ENCODE measurements at regions not wholly inside any gene's neighbourhood (a gene's known extent, or its start where the extent isn't known, plus 50 kb on each side); places are given as distances from the start of the nearest gene placed in this dataset.
"Not testable (repeated sequence)": the region's sequence is repeated elsewhere in the genome, so short reads cannot be mapped to it uniquely, and the experiment has no call there.

- no peak for DNase-seq (ENCODE audit: low read depth in 3 of 3)
Measured at GRCh38 chr22:44650806-44651205, 51.2 kb upstream of the PRR5 start.

DNA sequence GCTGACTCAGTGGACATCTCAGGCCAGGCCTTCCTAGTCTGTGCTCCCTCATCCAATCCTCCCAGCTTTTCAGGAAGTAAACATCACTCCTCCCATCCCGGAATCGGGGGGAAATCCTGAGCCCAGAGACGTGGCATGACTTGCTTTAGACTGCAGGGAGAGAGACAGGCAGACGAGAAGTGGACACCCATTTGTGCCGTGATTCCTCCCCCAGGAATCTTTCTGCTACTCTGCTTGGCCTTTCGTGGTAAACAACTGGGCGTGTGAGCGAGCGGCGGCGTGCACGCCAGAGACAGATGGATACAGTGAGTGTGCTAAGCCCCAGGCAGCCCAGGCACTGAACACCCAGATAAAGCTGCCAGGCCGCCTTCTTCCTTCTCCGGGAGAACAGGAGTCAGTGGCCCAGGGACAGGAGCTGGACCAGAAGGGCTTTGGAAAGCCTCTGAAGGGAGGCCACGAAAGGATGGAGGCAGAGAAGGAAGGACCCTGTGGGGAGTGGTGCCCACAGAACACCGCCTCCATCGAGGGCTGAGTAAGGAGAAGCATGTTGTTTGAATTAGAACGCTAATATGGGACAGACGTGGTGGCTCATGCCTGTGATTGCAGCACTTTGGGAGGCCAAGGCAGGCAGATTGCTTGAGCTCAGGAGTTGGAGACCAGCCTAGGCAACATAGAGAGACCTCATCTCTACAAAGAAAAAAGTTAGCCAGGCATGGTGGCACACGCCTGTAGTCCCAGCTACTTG is 53.0 kb upstream of the PRR5 start:
- no peak for DNase-seq (ENCODE audit: low read depth in 3 of 3)

DNA sequence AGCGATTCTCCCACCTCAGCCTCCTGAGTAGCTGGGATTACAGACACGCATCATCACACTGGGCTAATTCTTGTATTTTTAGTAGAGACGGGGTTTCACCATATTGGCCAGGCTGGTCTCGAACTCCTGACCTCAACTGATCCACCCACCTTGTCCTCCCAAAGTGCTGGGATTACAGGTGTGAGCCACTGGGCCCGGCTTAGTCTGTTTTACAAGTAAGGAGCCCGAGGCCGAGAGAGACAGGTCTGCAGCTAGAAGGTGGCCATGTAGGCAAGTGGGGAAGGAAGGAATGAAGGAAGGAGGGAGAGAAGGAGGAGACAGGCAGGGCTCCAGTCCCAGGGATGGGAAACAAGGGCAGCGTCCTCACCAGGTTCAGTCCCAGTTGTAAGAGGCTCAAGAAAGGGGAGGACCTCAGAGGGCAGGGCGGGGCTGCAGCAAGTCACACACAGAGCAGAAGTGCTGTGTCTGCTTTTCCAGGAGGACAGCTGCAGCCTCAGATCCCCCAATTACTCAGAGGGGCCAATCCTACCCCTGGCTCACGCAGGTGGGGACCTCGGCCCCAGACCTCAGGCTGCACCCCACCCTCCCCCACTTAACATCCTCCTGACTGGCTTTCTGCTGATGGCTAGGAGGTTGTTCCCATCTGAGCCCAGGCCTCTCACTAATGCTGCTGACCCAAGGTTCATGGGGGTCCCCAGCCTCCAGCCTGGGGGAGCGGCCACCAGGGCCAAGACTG is 53.8 kb upstream of the PRR5 start:
- no peak for DNase-seq (ENCODE audit: low read depth in 3 of 3)

GRCh38 chr22:44647141-44647540 is 54.9 kb upstream of the PRR5 start:
- no peak for DNase-seq (ENCODE audit: low read depth in 3 of 3)

- no peak for DNase-seq (ENCODE audit: low read depth in 3 of 3)
Measured at GRCh38 chr22:44646668-44647067, 55.3 kb upstream of the PRR5 start.

- DNase-seq (ENCODE audit: low read depth in 3 of 3) = no peak
Measured at GRCh38 chr22:44646141-44646540, 55.9 kb upstream of the PRR5 start.

DNA sequence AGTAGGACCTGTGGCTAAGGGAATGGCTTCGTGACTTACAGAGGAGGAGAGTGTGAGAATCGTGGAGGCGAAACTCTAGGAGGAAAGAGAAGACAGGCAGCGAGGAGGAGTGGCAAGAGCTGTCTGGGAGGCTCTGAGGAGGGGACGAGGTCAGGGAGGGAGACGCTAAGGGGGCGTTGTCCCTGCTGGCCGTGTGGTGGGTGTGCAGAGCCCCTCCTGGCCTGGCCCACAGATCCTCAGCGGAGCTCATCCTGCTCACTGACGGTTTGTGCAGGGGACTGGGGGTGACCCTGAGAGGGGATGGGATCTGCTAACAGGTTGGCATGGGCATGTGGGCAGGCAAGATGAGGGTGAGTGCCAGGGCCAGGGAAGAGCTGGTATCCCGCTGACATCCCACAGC is 56.5 kb upstream of the PRR5 start:
- no peak for DNase-seq (ENCODE audit: low read depth in 3 of 3)

- DNase-seq (ENCODE audit: low read depth in 3 of 3) = no peak
Measured at GRCh38 chr22:44645083-44645482, 56.9 kb upstream of the PRR5 start.

DNA sequence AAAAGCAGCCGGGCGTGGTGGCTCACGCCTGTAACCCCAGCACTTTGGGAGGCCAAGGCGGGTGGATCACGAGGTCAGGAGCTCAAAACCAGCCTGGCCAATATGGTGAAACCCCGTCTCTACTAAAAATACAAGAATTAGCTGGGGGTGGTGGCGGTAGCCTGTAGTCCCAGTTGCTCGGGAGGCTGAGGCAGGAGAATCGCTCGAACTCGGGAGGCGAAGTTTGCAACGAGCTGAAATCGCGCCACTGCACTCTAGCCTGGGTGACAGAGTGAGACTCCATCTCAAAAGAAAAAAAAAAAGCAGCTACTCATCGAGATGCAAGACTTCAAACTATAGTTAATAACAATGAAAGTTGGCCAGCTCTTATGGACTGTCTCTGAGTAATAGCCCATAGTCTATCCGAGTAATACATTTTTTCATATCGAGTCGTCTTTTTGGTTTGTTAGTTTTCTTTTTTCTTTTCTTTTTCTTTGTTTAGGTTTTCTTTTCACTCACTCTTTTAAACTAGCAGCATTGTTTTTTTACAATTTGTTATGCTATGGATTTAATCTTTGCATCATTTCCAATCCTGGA is 58.4 kb upstream of the PRR5 start:
- not testable (repeated sequence) for DNase-seq (ENCODE audit: low read depth in 3 of 3)

DNA sequence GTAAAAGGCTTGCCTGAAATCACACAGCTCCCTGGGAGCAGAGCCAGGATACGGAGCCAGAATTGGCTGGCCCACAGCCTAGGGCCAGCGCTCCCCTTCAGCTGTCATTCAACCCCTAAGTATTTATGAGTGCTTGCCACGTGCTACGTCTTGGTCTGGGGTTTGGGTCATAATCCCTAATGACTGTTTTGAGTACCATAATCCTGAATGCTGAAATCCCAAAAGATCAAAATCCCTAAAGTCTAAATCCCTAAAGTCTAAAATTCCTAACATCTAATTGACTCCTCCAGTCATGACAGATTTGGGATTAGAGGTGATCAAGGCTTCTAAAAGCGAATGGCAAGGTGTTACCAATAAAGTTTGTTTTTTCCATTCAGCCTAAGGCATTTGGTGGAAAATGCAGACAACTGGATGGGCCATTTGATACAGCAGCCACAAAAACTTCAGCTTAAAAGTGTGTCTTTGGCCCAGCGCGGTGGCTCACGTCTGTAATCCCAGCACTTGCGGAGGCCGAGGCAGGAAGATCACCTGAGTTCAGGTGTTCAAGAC is 59.8 kb upstream of the PRR5 start:
- DNase-seq (ENCODE audit: low read depth in 3 of 3) = no peak

GRCh38 chr22:44640618-44641155 is 61.3 kb upstream of the PRR5 start:
- DNase-seq (ENCODE audit: low read depth in 3 of 3) = no peak

- no peak for DNase-seq (ENCODE audit: low read depth in 3 of 3)
Measured at GRCh38 chr22:44639891-44640617, 62.0 kb upstream of the PRR5 start.

GRCh38 chr22:44638971-44639760 is 62.8 kb upstream of the PRR5 start:
- no peak for DNase-seq (ENCODE audit: low read depth in 3 of 3)

GRCh38 chr22:44636502-44637206 is 65.3 kb upstream of the PRR5 start:
- DNase-seq (ENCODE audit: low read depth in 3 of 3) = not testable (repeated sequence)

DNA sequence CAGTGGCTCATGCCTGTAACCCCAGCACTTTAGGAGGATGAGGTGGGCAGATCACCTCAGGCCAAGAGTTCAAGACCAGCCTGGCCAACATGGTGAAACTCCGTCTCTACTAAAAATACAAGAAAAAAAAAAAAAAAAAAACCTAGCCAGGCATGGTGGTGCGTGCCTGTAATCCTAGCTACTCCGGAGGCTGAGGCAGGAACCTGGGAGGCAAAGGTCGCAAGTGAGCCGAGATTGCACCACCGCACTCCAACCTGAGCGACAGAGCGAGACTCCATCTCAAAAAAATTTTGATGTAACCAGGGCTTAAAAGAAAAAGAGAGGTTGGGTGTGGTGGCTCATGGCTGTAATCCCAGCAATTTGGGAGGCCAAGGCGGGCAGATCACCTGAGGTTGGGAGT is 66.4 kb upstream of the PRR5 start:
- DNase-seq (ENCODE audit: low read depth in 3 of 3) = not testable (repeated sequence)

DNA sequence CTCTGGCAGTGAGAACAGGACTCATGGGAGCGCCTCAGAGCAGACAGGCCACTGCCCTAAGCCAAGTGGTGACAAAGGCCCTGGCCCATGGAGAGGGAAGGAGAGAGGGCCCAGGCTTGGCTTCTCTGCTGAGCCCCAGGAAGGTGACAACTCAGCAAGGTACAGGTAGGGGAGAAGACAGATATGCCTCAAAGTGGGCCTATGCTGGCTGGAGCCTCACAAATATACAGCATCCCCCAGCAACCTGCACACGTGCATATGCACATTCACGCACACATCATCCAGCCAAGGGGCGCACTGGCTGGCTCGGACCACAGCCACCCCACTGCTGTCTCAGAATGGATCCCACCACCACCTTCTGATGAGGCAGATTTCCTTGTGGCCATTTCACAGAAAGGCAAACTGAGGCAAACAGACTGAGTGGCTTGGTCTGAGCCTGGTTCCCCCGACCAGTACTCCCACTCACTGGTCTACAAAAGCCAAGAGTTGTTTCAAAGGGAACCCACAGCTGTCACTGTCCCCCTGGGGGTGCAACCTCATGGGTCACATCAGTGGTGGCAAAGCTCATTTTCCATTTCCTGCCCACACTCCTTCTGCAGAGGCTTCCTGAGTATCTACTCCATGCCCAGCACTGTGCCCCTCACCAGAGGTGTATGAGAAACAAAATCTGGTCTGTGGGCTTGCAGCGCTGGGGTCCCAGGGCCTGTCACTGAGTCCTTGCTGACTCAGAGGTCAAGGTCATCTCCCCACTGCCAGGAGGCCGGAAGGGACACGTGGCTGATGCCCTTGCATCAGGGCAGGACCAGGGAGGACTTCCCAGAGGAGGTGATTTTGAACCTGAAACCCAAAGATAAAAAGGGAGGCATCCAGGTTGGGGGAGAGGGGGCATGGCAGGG is 67.3 kb upstream of the PRR5 start:
- no peak for DNase-seq (ENCODE audit: low read depth in 3 of 3)

DNA sequence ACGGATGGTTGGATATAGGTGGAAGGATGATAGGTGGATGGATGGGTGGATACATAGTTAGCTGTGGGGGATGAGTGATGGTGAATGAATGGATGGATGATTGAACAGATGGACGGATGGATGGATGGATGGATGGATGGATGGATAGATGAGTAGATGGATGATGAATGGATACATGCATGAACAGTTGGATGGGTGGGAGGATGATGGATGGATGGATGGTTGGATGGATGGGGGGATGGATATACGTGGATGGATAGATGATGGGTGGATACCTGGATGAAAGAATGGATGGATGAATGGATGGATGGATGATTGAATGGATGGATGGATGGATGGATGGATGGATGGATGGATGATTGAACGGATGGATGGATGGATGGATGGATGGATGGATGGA is 68.4 kb upstream of the PRR5 start:
- no peak for DNase-seq (ENCODE audit: low read depth in 3 of 3)

DNA sequence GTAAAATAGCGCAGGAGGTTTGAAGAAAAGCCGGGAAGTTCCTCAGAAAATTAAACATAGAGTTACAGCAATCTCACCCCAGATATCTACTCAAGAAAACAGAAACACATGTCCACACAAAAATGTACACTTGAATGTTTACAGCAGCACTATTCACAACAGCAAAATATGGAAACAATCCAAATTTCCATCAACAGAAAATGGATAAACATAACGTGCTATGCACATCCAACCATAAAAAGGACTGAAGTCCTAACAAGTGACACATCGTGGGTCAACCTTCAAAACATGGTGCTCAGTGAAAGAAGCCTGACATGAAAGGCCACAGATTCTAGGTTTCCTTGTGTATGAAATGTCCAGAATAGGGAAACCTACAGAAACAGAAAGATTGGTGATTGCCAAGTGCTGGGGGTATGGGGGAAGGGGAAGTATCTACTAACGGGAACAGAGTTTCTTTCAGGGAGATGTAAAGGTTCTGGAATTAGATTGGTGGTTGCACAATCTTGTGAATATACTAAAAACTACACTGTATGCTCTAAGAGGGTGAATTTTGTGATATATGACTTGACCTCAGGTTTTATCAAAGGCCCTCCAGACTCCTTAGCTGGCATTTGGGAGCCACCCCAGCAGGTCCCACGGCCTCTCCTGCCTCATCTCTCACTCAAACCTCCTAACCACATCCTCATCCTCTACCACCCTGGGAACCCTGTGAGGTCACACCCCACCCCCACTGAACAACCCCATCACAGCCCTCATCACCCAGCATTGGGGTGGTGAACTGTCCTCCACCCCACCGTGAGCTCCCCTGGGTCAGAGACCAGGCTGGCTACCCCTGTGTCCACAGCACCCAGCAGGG is 69.2 kb upstream of the PRR5 start:
- DNase-seq (ENCODE audit: low read depth in 3 of 3) = no peak
